Testis (tissue), 2 donors: ENCODE measurements at regions not wholly inside any gene's neighbourhood (a gene's known extent, or its start where the extent isn't known, plus 50 kb on each side); places are given as distances from the start of the nearest gene placed in this dataset.

Experiments
- CTCF ChIP-seq, 3 experiments: fragments of 450-650 bp in 2 of 3; fragments of 200-600 bp in 1 of 3; sonication (generic) in 1 of 3; IDR thresholded peaks; one replicate each; pipeline ENCODE4 v1.5.1; 2016 to 2019; ENCODE audit warnings: antibody characterized with exemption in 3 of 3, mild to moderate bottlenecking in 2 of 3, moderate library complexity in 1 of 3
- POLR2A ChIP-seq: fragments of 450-650 bp; IDR thresholded peaks from one replicate; pipeline ENCODE4 v1.6.1; 2017; ENCODE audit warnings: antibody characterized with exemption, mild to moderate bottlenecking, moderate library complexity

- TF ChIP-seq POLR2A = no peak
- no peak for TF ChIP-seq CTCF (IDR thresholded peaks at IDR 0.05)
Observed at GRCh38 chr10:63681993-63682697, 160.9 kb downstream of the REEP3 start.
